Liver (tissue), 3 donors: ENCODE measurements at regions not wholly inside any gene's neighbourhood (a gene's known extent, or its start where the extent isn't known, plus 50 kb on each side); places are given as distances from the start of the nearest gene placed in this dataset.

ENCODE experiments used
- JUND ChIP-seq, 2 donors: IDR thresholded peaks; 2 replicates each; pipeline ENCODE4 v1.6.1; 2016; ENCODE audit warnings: antibody characterized with exemption in 2 of 2
- RXRA ChIP-seq, 2 donors: IDR thresholded peaks; 2 replicates each; pipeline ENCODE4 v1.6.1; 2017 to 2018; ENCODE audit warnings: antibody characterized with exemption in 2 of 2, mild to moderate bottlenecking in 1 of 2
- SP1 ChIP-seq: IDR thresholded peaks from 2 replicates; pipeline ENCODE4 v1.6.1; 2018; ENCODE audit warnings: antibody characterized with exemption, mild to moderate bottlenecking
- TAF1 ChIP-seq: conservative IDR thresholded peaks from 2 replicates; pipeline ENCODE4 v1.6.1; 2016; ENCODE audit warnings: antibody characterized with exemption, mild to moderate bottlenecking
- YY1 ChIP-seq: IDR thresholded peaks from 2 replicates; pipeline ENCODE4 v1.6.1; 2016; ENCODE audit warnings: antibody characterized with exemption, mild to moderate bottlenecking
- TF ChIP-seq, protein P1 (sequence below): fragments of 150-350 bp; IDR thresholded peaks from 2 replicates; pipeline ENCODE4 v1.5.1; 2017; ENCODE audit warnings: improper control_type of control experiment, low read depth, low read length; ENCODE audit not compliant: missing input control
- TF ChIP-seq, protein P2 (sequence below): IDR thresholded peaks from 2 replicates; pipeline ENCODE4 v1.6.1; 2016; ENCODE audit warnings: antibody characterized with exemption
- TF ChIP-seq, protein P3 (sequence below): IDR thresholded peaks from 2 replicates; pipeline ENCODE4 v1.6.1; 2016; ENCODE audit warnings: antibody characterized with exemption
- TF ChIP-seq, protein P4 (sequence below): IDR thresholded peaks from 2 replicates; pipeline ENCODE4 v1.6.1; 2016; ENCODE audit warnings: antibody characterized with exemption
- donor health status: healthy.
- donor health status: healthy.

DNA sequence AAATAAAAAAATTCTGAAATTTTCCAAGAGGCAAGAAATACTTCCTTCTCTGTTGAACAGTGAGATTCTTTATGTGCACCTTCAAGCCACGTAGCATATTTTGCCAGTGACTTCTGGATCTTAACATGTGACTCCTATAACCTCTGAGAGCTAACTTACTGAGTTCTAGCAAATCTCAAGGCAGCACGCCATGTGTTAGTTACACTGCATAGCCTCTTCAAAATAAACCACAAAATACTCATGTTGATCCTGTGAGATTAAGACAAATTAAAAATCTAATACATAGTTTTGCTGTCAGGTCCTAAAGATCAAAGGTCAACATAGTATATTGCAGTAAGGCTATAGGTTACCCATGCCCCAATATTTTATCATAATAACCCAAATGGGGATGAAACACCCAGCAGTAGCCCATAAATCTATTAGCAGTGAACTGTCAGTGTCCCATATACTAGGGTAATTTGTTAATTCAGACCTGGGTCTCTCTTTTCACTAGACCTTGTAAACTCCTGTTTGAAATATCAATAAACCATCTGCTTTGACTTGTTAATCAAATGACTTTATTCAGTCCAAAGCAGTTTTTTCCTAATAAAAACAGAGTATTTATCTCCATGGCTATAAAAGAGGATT, 343.1 kb downstream of the ZFHX3 start:
- TF ChIP-seq, protein P1, sequence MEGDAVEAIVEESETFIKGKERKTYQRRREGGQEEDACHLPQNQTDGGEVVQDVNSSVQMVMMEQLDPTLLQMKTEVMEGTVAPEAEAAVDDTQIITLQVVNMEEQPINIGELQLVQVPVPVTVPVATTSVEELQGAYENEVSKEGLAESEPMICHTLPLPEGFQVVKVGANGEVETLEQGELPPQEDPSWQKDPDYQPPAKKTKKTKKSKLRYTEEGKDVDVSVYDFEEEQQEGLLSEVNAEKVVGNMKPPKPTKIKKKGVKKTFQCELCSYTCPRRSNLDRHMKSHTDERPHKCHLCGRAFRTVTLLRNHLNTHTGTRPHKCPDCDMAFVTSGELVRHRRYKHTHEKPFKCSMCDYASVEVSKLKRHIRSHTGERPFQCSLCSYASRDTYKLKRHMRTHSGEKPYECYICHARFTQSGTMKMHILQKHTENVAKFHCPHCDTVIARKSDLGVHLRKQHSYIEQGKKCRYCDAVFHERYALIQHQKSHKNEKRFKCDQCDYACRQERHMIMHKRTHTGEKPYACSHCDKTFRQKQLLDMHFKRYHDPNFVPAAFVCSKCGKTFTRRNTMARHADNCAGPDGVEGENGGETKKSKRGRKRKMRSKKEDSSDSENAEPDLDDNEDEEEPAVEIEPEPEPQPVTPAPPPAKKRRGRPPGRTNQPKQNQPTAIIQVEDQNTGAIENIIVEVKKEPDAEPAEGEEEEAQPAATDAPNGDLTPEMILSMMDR: no peak
- TF ChIP-seq, protein P2, sequence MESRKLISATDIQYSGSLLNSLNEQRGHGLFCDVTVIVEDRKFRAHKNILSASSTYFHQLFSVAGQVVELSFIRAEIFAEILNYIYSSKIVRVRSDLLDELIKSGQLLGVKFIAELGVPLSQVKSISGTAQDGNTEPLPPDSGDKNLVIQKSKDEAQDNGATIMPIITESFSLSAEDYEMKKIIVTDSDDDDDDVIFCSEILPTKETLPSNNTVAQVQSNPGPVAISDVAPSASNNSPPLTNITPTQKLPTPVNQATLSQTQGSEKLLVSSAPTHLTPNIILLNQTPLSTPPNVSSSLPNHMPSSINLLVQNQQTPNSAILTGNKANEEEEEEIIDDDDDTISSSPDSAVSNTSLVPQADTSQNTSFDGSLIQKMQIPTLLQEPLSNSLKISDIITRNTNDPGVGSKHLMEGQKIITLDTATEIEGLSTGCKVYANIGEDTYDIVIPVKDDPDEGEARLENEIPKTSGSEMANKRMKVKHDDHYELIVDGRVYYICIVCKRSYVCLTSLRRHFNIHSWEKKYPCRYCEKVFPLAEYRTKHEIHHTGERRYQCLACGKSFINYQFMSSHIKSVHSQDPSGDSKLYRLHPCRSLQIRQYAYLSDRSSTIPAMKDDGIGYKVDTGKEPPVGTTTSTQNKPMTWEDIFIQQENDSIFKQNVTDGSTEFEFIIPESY: no peak
- TF ChIP-seq TAF1 (no peak), SP1 (no peak), RXRA (IDR thresholded peaks at IDR 0.05) (no peak), YY1 (no peak), JUND (IDR thresholded peaks at IDR 0.05) (no peak)
- TF ChIP-seq, protein P3, sequence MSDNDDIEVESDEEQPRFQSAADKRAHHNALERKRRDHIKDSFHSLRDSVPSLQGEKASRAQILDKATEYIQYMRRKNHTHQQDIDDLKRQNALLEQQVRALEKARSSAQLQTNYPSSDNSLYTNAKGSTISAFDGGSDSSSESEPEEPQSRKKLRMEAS: no peak
- TF ChIP-seq, protein P4, sequence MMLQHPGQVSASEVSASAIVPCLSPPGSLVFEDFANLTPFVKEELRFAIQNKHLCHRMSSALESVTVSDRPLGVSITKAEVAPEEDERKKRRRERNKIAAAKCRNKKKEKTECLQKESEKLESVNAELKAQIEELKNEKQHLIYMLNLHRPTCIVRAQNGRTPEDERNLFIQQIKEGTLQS: no peak
